HG03432 (cell line): ENCODE measurements at regions not wholly inside any gene's neighbourhood (a gene's known extent, or its start where the extent isn't known, plus 50 kb on each side); places are given as distances from the start of the nearest gene placed in this dataset.

ENCODE experiments used
- ATAC-seq: cut with Tn5 transposase; IDR thresholded peaks from one replicate; pipeline ENCODE4 v1.9.1; 2021; ENCODE audit warnings: mild to moderate bottlenecking, moderate library complexity; ENCODE audit not compliant: unreplicated experiment

GRCh38 chr12:43099691-43100163 lies 452.3 kb downstream of the ADAMTS20 start:
- ATAC-seq, result no peak

DNA sequence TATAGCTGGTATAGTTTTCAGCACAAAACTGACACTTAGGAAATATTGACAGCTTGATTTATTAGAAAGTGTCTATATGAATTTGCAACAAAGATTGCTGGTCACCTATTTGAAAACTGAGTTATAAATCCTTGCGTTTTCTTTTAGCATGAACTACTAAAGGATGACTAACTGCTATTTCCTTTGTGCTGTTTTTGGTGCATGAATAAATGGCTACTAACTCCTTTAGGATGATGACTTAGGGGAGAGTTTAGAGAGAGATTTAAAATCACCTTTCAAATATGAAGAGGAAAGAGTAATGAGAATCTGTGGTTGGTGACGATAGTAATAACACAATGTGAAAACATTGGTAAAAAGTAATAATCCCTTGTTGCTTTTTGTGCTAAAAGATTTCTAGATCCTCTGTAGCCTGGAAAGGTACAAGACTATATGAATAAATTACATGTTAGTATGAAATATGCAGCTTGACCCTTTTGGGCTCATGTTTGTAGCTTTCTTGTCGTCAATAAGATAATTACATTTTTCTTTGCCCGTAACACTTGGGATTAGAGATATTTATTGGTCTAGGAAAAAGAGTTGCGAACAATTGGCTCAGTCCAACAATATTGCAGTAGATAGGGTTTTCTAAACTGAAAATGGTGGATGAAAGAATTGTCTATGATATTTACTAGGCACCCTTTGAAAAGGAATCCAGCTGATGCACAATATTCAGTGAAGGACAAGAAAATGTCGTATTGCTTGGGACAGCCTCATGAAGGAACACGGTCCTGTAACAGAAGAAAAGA lies 453.0 kb downstream of the ADAMTS20 start:
- no peak for ATAC-seq

DNA sequence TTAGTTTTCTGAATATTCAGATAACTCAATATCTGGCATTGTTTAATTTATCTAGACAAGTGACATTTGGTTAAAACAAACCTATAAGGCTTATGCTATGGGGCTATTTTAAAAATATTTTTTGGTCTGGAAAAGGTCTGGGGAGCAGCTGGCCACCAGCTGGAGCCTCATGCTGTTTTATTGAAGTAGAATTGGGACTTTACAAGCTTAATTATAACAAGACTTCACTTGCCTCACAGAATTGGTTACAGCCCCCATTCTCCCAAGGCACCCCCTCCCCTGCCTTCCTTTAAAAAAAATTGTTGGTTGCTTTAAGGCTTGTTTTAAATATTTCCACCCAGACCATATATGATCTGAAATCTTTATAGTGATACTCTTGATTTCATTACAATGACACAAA lies 453.9 kb downstream of the ADAMTS20 start:
- no peak for ATAC-seq

DNA sequence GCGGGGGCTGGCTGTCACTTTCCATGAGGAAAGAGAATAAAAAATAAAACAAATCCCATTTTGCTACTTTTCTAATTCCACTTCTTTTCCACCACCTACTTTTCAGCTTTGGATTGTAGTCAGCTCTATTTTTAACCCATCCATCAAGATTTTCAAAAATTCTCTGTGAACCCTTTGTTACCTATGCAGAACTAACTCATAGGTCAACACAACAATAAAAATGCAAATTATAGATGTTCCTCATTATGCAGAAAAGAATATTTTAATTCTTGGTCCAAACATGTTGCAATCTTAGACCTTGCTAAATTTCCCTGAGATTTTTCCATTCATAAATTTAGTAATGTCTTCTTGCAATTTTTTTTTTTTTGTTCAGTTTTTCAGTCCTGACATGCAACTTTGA lies 454.5 kb downstream of the ADAMTS20 start:
- no peak for ATAC-seq

GRCh38 chr12:43095669-43096280 lies 456.2 kb downstream of the ADAMTS20 start:
- no peak for ATAC-seq

DNA sequence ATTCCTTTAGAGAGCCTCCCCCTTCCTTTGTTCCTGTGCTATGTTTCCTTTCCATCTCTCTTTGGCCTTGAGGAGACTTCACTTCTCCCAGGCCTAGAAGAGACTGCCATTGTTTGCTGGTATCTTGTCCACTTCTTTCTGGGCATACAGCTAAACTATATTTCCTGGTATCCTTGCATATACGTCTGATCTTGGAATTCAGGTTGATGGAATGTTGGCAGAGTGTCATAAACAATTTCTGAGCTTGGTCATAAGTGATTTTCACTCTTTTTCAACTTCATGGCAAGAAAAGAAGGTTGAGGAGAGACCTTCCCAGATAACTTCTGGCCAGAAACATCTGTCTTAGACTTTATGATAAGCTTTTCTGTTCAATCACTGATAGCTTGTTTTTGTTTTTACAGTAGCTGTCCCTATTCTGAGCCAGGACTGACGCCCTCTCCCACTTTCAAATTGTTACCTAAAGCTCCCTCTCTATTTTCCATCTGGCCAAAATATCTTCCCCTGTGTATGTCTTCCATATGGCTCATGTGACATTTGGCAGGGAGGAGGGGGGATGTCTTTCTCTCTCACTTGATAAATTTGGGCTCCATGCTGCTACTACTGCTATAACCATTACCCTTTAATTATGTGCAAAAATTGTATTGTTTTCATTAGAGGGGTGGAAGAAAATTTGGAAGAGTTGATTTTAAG lies 457.0 kb downstream of the ADAMTS20 start:
- ATAC-seq, result no peak

- ATAC-seq, result no peak
Measured at GRCh38 chr12:43090981-43091380, 461.0 kb downstream of the ADAMTS20 start.

DNA sequence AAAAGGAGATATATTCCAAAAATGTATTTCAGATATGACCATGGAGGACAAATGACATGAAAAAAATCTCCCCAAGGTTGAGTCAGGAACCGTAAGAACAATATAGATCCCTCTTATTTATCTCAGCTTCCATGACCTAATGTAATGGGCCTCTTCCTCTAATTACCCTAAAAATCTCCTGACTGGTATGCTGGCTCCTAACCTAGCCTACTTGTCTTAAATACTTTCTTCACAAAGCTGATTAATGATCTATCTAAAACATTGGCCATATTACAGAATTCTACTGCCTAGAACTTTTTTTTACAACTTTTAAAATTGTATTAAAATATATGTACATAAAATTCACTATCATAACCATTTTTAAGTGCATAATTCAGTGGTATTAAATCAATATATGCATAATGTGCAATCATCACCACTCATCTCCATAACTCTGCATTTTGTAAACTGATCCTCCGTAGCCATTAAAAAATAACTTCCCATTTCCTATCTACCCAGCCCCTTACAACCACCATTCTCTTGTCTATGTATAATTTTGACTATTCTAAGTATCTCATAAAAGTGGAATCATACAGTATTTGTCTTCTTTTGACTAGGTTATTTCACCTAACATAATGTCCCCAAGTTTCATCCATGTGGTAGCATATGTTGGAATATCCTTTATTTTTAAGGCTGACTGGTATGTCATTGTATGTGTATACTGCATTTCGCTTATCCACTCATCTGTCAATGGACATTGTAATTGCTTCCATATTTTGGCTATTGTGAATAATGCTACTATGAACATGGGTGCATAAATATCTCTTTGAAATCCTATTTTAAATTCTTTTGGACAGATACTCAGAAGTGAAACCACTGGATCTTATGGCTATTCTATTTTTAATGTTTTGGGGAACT lies 464.6 kb downstream of the ADAMTS20 start:
- no peak for ATAC-seq

- ATAC-seq, result no peak
Measured at GRCh38 chr12:43079476-43079875, 472.5 kb downstream of the ADAMTS20 start.

DNA sequence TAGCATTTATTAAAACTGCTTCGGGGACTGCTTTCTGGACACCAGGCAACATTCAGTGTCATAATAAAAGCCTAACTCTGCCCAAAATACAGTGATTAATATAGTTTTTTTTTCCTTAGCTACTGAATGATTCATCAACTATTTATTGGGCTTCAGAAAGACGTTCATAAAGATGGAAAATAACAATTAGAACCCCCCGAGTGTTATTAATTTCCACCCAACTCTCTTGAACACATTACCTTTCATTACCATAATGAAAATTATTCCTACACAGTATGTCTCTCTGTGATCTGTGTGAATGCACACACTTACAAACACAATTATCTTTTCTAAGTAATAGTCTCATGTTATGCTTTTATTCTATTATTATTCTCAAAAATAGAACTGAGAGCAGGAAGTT lies 473.0 kb downstream of the ADAMTS20 start:
- ATAC-seq, result no peak

DNA sequence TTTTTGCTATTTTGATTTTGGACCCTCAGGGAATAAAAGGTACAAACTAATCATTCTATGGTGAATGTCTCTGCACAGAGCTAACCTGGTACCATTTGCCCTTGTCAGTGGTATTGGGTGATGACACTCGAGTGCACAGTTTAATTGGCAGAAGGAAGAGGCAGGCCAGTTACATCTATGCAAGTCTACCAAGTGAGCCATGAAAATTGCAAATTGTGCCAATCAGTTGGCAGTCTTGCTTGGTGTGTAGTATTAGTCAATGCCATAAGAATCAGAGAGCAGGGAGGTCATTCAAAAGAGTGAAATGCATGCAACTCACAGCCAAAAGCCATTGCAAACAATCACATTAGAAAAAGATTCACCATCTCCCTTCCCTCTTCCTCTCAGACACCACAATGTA lies 479.6 kb downstream of the ADAMTS20 start:
- no peak for ATAC-seq

DNA sequence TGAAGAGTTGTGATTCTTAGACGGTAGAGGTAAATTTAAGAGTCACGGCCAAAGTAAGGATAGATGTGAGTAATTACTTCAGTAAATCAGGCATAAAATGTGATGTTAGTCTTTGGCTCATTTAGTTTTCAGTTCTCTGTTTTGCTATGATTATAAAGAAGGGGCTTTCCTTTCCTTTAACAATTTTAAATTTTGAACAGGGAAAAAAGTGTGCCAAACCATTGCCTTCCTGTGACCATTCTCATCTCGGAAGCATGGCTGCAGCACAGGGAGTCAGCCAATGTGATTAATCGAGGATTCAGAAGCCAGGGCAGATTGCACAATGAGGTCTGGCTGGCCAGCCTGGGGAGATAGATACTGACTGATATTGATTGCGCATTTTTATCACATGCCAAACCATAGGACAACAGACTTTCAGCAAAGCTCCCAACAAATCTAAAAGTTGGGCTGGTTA lies 480.2 kb upstream of the PRICKLE1 start:
- ATAC-seq, result peak; percentile 53

DNA sequence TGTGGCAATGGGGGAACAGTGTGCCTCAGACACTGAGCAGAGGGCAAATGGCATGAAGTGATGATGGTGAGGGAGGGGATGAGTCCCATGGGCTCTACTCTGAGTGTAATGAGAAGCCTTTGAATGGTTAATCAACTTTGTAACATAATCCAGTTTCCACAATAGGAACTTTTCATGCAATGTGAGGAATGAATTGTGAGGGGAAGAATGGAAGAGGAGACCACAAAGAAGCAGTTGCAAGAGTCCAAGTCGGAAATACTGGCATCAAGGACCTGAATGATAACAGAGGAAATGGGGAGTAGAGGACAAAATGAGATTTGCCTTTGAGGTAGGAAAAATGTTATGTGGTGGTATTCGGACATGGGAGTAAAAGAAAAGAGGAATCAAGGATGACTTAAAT lies 476.9 kb upstream of the PRICKLE1 start:
- no peak for ATAC-seq

DNA sequence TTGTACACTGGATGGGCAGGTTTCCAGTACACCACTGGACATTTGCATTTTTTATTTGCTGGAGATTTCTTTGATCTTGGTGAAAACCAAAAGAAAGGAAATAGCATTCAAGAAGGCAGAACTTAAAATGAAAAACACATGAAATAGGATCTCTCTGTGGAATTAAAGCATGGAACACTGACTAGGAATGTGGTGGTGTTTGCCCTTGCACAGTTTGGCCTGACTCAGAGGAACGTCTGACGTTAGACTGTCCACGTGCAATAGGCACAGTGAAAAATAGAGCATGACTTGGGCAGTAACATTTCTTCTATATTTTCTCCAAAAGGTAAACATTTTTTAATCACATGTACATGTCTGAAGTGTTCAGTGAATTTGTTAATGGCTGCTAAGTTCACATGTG lies 474.1 kb upstream of the PRICKLE1 start:
- ATAC-seq, result no peak

- no peak for ATAC-seq
Measured at GRCh38 chr12:43062201-43062895, 472.8 kb upstream of the PRICKLE1 start.

DNA sequence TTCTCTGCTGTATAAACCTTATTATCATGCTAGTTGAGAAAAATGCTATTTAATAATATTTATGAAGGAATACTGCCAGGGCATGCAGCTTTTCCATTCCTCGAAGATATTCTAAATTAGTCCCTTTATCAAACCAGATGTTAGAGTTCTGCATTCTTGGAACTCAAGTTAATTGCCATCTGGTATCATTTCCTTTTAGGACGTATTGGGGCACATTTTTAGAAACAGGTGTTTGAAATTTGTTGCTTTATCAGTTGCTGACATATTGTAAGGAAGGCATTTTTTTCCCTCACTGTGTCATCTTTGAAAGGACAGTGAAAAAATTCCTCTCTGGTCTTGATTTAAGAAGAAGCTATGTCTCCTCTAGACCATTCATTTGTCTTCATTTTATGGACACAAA lies 471.2 kb upstream of the PRICKLE1 start:
- no peak for ATAC-seq

DNA sequence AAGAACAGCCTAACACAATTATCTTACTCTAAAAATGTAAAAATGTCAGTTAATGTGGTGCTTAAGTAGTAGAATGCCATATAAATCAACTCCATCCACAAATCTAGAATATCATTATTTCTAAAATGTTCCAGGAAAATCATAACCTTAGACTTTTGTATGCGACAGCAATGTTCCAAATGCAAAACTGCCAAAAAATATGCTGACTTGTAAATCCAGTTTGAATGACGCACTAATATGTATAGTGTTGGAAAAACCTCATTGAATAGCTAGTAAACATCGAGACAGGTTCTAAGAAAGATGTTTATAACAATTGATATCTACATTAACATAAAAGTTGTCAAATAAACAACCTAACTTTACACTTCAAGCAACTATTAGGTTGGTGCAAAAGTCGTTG lies 469.1 kb upstream of the PRICKLE1 start:
- ATAC-seq, result no peak

DNA sequence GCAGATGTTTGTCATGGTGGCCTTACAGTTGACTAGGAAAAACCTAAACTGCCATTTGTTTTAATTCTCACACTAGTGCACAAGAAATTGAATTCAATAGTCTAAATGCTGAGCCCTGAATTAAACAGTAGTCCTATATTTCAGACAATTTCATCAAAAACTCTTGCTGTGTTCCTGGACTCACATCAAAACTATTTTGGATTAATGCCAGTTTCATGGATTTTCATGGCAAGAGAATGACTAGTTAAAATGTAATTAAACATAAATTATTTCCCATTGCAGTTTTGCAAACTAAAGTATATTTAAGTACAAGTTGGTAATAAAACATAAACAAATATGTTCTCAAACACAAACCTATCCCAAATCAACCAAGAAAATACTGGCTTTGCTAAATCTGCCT lies 468.0 kb upstream of the PRICKLE1 start:
- no peak for ATAC-seq

DNA sequence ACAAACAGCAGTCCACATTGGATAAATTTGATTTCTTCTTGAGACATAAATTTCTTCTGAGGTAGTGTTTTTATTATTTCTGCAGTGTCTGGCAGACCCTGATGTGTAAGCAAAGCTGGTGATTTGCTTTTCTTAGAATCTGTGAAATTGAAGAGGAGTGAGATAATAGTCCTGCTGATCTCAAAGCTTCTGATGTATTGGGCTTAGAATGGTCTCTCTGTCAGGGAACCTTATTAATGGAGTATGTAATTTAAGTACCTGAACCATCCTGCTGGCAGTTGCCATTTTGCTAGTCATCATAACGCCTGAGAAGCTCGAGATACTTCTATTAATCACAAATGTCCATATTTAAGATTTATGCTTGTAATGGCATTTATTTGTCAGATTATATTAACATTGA lies 464.5 kb upstream of the PRICKLE1 start:
- ATAC-seq, result no peak

DNA sequence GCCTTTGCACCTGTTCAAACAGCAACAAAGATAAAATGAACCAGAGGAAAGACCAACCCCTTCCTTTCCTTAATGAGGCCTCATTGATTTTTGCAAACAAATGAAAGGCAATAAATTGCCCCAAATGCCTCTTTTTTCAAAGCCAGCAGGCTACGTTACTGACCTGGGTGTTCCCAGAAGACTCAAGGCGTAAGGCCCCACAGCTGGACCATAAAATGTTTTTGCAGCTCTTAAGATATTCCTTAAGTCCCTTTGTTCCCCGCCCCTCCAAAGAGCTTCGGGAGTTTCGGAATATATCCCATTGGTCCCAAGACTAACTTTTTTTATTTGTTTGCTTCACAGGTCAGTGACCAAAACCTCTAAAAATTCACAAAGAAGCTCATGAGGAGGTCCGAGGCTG lies 462.9 kb upstream of the PRICKLE1 start:
- ATAC-seq, result no peak
